ENCODE measurements at regions not wholly inside any gene's neighbourhood (a gene's known extent, or its start where the extent isn't known, plus 50 kb on each side); places are given as distances from the start of the nearest gene placed in this dataset.
"Not testable (repeated sequence)": the region's sequence is repeated elsewhere in the genome, so short reads cannot be mapped to it uniquely, and the experiment has no call there.

GRCh38 chr13:70784207-70784989 is 676.1 kb upstream of the KLHL1 start:
- no peak for DNase-seq (ENCODE audit: low read depth)

GRCh38 chr13:70769817-70770216 is 661.6 kb upstream of the KLHL1 start:
- DNase-seq (ENCODE audit: low read depth), result no peak

GRCh38 chr13:70758932-70759331 is 650.7 kb upstream of the KLHL1 start:
- DNase-seq (ENCODE audit: low read depth), result no peak

DNA sequence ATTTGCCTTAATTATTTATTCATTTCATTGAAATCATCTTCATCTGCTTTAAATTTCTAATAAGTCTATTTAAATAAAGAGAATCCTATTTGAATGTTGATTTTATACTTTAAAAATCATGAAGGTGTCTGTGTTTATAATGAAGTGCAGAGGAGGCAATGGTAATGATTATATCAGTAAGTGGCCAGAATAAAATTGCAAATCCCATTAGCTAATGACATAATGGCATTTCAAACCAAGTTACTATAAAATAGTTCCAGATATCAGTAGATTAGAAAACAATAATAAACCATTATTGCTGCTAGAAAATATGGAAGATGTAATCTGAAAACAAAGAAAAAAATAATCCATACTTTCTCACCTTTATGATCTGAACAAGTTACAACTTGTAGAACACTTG is 647.8 kb upstream of the KLHL1 start:
- DNase-seq (ENCODE audit: low read depth), result no peak

DNA sequence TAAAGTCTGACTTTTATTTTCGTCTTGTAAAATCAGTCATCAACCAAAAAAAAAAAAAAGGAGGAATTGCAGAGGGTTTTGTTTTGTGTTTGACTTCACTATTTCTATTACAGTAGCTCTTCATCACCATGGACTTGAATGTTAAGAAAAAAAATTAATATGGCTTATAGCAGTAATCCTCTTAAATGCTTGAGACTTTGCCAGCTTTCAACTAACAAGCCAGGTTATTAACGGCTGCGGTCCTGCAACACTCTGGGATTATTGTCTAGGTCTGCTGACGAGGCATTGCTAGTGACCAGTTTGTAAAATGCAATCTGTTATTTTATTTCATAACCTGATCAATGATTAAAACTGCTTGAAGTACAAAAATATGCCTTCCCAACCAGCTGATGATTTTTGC is 647.2 kb upstream of the KLHL1 start:
- no peak for DNase-seq (ENCODE audit: low read depth)

GRCh38 chr13:70747262-70747661 is 639.0 kb upstream of the KLHL1 start:
- DNase-seq (ENCODE audit: low read depth), result no peak

DNA sequence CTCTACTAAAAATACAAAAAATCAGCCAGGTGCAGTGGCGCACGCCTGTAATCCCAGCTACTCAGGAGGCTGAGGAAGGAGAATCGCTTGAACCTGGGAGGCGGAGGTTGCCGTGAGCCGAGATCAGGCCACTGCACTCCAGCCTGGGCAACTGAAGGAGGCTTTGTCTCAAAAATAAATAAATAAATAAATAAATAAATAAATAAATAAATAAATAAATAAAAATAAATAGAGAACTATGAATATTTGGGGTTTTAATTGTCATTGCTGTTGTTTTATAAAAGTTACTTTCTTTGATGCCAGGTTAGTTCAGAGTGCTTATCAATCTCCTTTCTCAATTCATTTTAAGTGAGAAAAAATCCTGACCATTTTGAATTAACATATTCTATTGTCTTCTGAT is 638.2 kb upstream of the KLHL1 start:
- not testable (repeated sequence) for DNase-seq (ENCODE audit: low read depth)

GRCh38 chr13:70736622-70737317 is 628.5 kb upstream of the KLHL1 start:
- no peak for DNase-seq (ENCODE audit: low read depth)

DNA sequence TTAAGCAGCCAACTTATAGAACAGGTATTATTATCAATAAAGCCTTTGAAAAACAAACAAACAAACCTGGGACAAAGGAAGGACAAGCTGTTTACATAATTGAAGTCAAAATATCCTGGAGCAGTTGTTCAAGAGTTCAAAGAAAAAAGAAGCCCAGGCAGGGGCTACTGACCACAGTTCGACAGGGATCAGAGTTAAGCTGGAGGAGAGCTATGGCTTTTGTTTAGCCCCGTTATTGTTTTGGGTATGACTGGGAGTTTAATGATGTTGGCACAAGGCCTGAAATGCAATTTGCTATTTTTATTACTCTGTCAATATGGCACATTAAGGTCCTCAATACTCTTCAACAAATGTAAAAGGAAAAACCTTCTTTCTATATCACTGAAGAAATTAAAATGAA is 624.4 kb upstream of the KLHL1 start:
- DNase-seq (ENCODE audit: low read depth), result no peak

DNA sequence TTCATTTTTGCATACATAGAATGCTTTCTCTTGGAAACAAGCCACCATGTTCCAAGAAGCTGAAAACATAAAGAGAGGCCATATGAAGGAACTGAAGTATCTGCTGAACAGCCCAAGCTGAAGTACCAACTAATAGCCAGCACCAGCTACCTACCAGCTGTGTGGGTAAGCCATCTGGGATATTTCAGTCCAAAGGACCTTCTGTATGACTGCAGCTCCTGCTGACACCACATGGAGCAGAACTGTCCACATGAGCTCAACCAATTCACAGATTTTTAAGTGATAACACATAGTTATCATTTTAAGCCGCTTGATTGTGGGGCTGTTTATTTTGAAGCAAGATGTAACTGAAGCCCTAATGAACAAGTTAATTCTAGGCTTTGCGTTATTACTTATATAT is 621.1 kb upstream of the KLHL1 start:
- no peak for DNase-seq (ENCODE audit: low read depth)

GRCh38 chr13:70723732-70724131 is 615.5 kb upstream of the KLHL1 start:
- DNase-seq (ENCODE audit: low read depth), result no peak

GRCh38 chr13:70720386-70720785 is 612.1 kb upstream of the KLHL1 start:
- DNase-seq (ENCODE audit: low read depth), result no peak

GRCh38 chr13:70714993-70715392 is 606.7 kb upstream of the KLHL1 start:
- no peak for DNase-seq (ENCODE audit: low read depth)

GRCh38 chr13:70708775-70709174 is 600.5 kb upstream of the KLHL1 start:
- no peak for DNase-seq (ENCODE audit: low read depth)

DNA sequence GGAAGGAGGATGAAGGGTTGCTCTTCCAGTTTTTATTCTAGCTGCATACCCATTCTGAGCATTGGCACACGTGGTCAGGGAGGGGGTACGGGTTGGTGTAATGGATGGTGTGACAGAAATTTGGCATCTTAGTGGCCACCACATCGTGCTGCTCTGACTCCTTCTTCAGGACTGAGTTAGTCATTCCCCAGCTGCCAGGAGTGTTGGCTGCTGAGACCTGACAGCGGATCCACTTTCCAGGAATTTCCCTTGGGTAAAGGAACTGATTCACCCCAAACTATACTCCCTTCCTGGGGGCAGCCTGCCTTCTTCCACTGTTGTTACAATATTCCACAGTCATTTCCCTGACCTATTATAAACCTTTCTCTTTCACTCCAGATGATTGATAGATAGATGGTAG is 595.5 kb upstream of the KLHL1 start:
- no peak for DNase-seq (ENCODE audit: low read depth)

DNA sequence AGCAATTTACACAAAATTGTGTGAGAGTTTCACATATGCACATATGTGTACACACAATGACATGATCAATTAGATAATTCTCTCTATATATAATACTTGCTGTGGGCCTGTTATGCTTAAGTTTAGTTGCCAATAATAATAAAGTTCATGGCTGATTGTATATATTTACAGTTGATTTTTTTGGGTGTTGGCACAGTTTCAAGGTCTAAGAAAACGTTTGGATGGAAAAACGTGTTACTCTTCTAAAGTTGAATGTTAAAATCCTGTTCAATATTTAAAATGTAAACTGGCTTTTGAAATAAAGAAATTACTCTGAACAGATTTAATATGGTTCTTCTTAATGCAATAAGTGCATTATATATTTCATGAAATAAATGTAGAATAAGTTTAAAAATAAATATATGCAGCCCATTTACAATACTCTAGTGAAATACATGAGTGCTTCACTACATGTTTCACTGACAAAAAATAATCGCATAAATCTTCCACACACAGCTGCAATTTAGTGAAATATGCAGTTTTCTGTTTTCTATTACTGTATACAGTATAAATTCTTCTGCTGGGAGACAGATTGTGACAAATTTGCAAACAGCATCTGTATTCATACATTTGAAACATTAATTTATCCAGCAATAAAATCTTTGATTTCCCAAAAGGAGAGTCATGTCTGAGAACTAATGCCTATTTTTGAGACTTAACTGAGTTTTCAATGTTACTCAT is 586.9 kb upstream of the KLHL1 start:
- DNase-seq (ENCODE audit: low read depth), result no peak

- DNase-seq (ENCODE audit: low read depth), result no peak
These were observed 560.7 kb upstream of the KLHL1 start for GRCh38 chr13:70668983-70669382.

- DNase-seq (ENCODE audit: low read depth), result no peak
These were observed 560.0 kb upstream of the KLHL1 start for GRCh38 chr13:70668293-70668692.

DNA sequence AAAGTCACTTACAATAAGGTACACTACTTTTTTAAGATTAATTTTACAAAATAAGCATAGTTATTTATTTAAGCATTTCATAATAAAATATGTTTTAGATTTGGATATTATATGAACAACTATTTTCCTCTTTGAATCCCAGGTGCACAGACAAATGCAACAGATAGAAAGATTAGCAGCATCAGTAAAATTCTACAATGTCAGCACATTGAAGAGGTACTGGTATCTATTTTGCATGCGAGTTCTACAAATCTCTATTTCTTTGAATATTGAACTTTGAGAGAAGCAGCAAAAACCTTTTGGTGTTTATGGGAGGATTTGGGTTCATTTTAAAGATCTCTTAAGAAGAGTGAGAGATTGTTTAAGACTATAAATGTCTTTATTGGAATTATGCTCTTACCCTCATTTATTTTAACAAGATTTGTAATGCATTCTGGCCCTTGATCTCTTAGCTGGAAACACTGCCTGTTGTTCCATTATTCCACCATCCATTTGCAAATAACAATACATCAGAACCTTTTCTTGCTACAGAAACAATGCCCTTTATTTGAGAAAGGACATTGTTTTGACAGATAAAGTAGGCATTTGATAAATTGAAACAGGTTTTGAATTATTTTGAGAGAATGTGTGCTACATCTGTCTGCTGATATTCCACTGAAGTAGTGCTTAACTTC is 558.8 kb upstream of the KLHL1 start:
- no peak for DNase-seq (ENCODE audit: low read depth)

DNA sequence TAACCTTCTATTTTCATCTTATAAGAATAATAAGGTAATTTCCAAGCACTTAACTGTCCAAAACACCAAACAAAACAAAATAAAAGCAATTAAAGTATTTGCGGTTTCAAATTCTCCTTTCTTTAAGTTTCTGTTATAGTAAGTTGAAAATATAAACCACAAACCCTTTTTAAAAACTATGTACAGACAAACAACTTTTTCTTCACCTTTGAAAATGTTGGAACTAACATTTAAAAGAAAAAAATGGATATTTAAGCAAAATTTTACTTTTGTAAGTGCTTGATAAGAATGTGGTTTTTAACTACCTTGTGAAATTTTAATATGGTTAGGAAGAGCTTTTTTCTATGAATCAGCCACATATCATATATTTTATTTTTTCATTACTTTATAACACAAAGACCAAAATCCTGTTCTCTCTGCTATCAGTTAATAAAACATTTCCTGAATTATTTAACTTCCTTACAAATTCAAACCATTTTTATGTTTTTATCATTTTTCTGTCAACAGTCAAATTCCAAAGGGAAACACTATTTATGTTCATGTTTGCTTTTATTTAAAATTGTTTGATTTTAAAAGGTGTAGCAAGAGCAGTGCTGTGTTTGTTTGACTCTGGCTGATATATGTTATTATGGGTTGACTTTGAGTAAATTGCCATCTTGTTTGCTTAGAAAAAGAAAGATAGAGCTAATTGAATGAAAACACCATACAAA is 554.1 kb upstream of the KLHL1 start:
- DNase-seq (ENCODE audit: low read depth), result no peak

- DNase-seq (ENCODE audit: low read depth), result no peak
These were observed 535.8 kb upstream of the KLHL1 start for GRCh38 chr13:70644052-70644451.

GRCh38 chr13:70634893-70635292 is 526.6 kb upstream of the KLHL1 start:
- no peak for DNase-seq (ENCODE audit: low read depth)
